Hepatocyte (in vitro differentiated cells): ENCODE measurements at regions not wholly inside any gene's neighbourhood (a gene's known extent, or its start where the extent isn't known, plus 50 kb on each side); places are given as distances from the start of the nearest gene placed in this dataset.

Experiments used
- CTCF ChIP-seq: fragments of 200-600 bp; sonication (generic); IDR thresholded peaks from 2 replicates; pipeline ENCODE4 v1.5.1; 2016; ENCODE audit warnings: antibody characterized with exemption, mild to moderate bottlenecking; ENCODE audit not compliant: poor library complexity
- EZH2 ChIP-seq: fragments of 200-600 bp; sonication (generic); IDR thresholded peaks from 2 replicates; pipeline ENCODE4 v1.6.1; 2016; ENCODE audit warnings: antibody characterized with exemption, mild to moderate bottlenecking, borderline replicate concordance
- EZH2phosphoT487 ChIP-seq: fragments of 200-600 bp; sonication (generic); IDR thresholded peaks from one replicate; pipeline ENCODE4 v1.6.1; 2018; ENCODE audit warnings: antibody characterized with exemption, mild to moderate bottlenecking, low read depth, moderate library complexity; ENCODE audit not compliant: unreplicated experiment, severe bottlenecking

GRCh38 chr16:54522584-54522983 is 236.0 kb upstream of the IRX3 start:
- TF ChIP-seq CTCF (no peak), EZH2 (no peak), EZH2phosphoT487 (no peak)
